HEK293 (cell line): ENCODE measurements at regions not wholly inside any gene's neighbourhood (a gene's known extent, or its start where the extent isn't known, plus 50 kb on each side); places are given as distances from the start of the nearest gene placed in this dataset.

ENCODE experiments used
- KLF1 ChIP-seq: fragments of 450-650 bp; formaldehyde crosslinking; IDR thresholded peaks from 2 replicates; pipeline ENCODE4 v1.5.1; 2016; ENCODE audit warnings: missing biosample characterization, missing genetic modification characterization
- MYNN ChIP-seq: fragments of 450-650 bp; formaldehyde crosslinking; IDR thresholded peaks from 2 replicates; pipeline ENCODE4 v1.5.1; 2016; ENCODE audit warnings: missing biosample characterization, missing genetic modification characterization, borderline replicate concordance
- PRDM4 ChIP-seq: fragments of 450-650 bp; formaldehyde crosslinking; IDR thresholded peaks from 2 replicates; pipeline ENCODE4 v1.5.1; 2017; ENCODE audit warnings: missing biosample characterization, missing genetic modification characterization
- REPIN1 ChIP-seq: fragments of 450-650 bp; formaldehyde crosslinking; IDR thresholded peaks from 2 replicates; pipeline ENCODE4 v1.5.1; 2017; ENCODE audit warnings: missing biosample characterization, missing genetic modification characterization, low read depth
- ZBTB1 ChIP-seq: fragments of 450-650 bp; formaldehyde crosslinking; IDR thresholded peaks from 2 replicates; pipeline ENCODE4 v1.5.1; 2016; ENCODE audit warnings: missing biosample characterization, missing genetic modification characterization
- ZBTB20 ChIP-seq: fragments of 450-650 bp; formaldehyde crosslinking; IDR thresholded peaks from 2 replicates; pipeline ENCODE4 v1.5.1; 2016; ENCODE audit warnings: missing biosample characterization, missing genetic modification characterization
- ZBTB48 ChIP-seq: fragments of 450-650 bp; formaldehyde crosslinking; IDR thresholded peaks from 2 replicates; pipeline ENCODE4 v1.5.1; 2016; ENCODE audit warnings: missing biosample characterization, missing genetic modification characterization
- ZBTB6 ChIP-seq: fragments of 450-650 bp; formaldehyde crosslinking; IDR thresholded peaks from 2 replicates; pipeline ENCODE4 v1.5.1; 2017; ENCODE audit warnings: missing biosample characterization, missing genetic modification characterization
- ZFP69B ChIP-seq: fragments of 450-650 bp; formaldehyde crosslinking; IDR thresholded peaks from 2 replicates; pipeline ENCODE4 v1.5.1; 2016; ENCODE audit warnings: missing biosample characterization, missing genetic modification characterization
- ZNF112 ChIP-seq: fragments of 450-650 bp; formaldehyde crosslinking; IDR thresholded peaks from 2 replicates; pipeline ENCODE4 v1.5.0; 2017; ENCODE audit warnings: missing biosample characterization, missing genetic modification characterization
- ZNF174 ChIP-seq: fragments of 450-650 bp; formaldehyde crosslinking; IDR thresholded peaks from 2 replicates; pipeline ENCODE4 v1.5.0; 2017; ENCODE audit warnings: missing biosample characterization, mild to moderate bottlenecking, missing genetic modification characterization
- ZNF211 ChIP-seq: fragments of 450-650 bp; formaldehyde crosslinking; IDR thresholded peaks from 2 replicates; pipeline ENCODE4 v1.5.1; 2016; ENCODE audit warnings: low read depth, missing biosample characterization, missing genetic modification characterization
- ZNF239 ChIP-seq: fragments of 450-650 bp; formaldehyde crosslinking; IDR thresholded peaks from 2 replicates; pipeline ENCODE4 v1.5.1; 2016; ENCODE audit warnings: missing biosample characterization, missing genetic modification characterization
- ZNF26 ChIP-seq: fragments of 450-650 bp; formaldehyde crosslinking; IDR thresholded peaks from 2 replicates; pipeline ENCODE4 v1.5.1; 2016; ENCODE audit warnings: missing biosample characterization, missing genetic modification characterization
- ZNF350 ChIP-seq: fragments of 450-650 bp; formaldehyde crosslinking; IDR thresholded peaks from 2 replicates; pipeline ENCODE4 v1.5.0; 2017; ENCODE audit warnings: missing biosample characterization, mild to moderate bottlenecking, missing genetic modification characterization
- ZNF366 ChIP-seq: fragments of 450-650 bp; formaldehyde crosslinking; conservative IDR thresholded peaks from 2 replicates; pipeline ENCODE4 v1.5.1; 2016; ENCODE audit warnings: missing biosample characterization, missing genetic modification characterization
- ZNF37A ChIP-seq: fragments of 450-650 bp; IDR thresholded peaks from 2 replicates; pipeline ENCODE4 v1.5.1; 2018; ENCODE audit warnings: missing biosample characterization, missing genetic modification characterization
- ZNF416 ChIP-seq: fragments of 450-650 bp; formaldehyde crosslinking; IDR thresholded peaks from 2 replicates; pipeline ENCODE4 v1.5.1; 2016; ENCODE audit warnings: missing biosample characterization, missing genetic modification characterization
- ZNF423 ChIP-seq: fragments of 450-650 bp; formaldehyde crosslinking; IDR thresholded peaks from 2 replicates; pipeline ENCODE4 v1.5.1; 2016; ENCODE audit warnings: missing biosample characterization, missing genetic modification characterization
- ZNF449 ChIP-seq: fragments of 450-650 bp; formaldehyde crosslinking; IDR thresholded peaks from 2 replicates; pipeline ENCODE4 v1.5.1; 2017; ENCODE audit warnings: missing biosample characterization, mild to moderate bottlenecking, missing genetic modification characterization, moderate library complexity
- ZNF555 ChIP-seq: fragments of 450-650 bp; formaldehyde crosslinking; conservative IDR thresholded peaks from 2 replicates; pipeline ENCODE4 v1.5.1; 2017; ENCODE audit warnings: missing biosample characterization, mild to moderate bottlenecking, missing genetic modification characterization, inconsistent platforms
- ZNF610 ChIP-seq: fragments of 450-650 bp; formaldehyde crosslinking; IDR thresholded peaks from 2 replicates; pipeline ENCODE4 v1.5.1; 2016; ENCODE audit warnings: missing biosample characterization, missing genetic modification characterization, borderline replicate concordance
- ZNF624 ChIP-seq: fragments of 450-650 bp; formaldehyde crosslinking; IDR thresholded peaks from 2 replicates; pipeline ENCODE4 v1.5.1; 2017; ENCODE audit warnings: missing biosample characterization, missing genetic modification characterization
- ZNF704 ChIP-seq: fragments of 450-650 bp; formaldehyde crosslinking; IDR thresholded peaks from 2 replicates; pipeline ENCODE4 v1.5.1; 2016; ENCODE audit warnings: missing biosample characterization, missing genetic modification characterization
- ZNF76 ChIP-seq: fragments of 450-650 bp; formaldehyde crosslinking; IDR thresholded peaks from 2 replicates; pipeline ENCODE4; 2016; ENCODE audit warnings: low read depth, missing biosample characterization, missing genetic modification characterization, borderline replicate concordance
- ZSCAN30 ChIP-seq: fragments of 450-650 bp; IDR thresholded peaks from 2 replicates; pipeline ENCODE4 v1.5.1; 2018; ENCODE audit warnings: missing biosample characterization, mild to moderate bottlenecking, missing genetic modification characterization, moderate library complexity

- TF ChIP-seq ZNF350 (tag by site-specific recombination) (no peak), REPIN1 (no peak), ZNF423 (tag by site-specific recombination) (no peak), ZBTB20 (tag by site-specific recombination) (no peak), ZNF76 (tag by site-specific recombination) (no peak), ZNF610 (no peak), ZNF366 (peak; percentile 90), MYNN (no peak), ZNF37A (tag by site-specific recombination) (no peak), ZNF239 (tag by site-specific recombination) (no peak), ZNF211 (tag by site-specific recombination) (no peak), ZNF174 (no peak), ZNF26 (tag by site-specific recombination) (no peak), ZNF555 (tag by site-specific recombination) (no peak), ZFP69B (tag by site-specific recombination) (no peak), ZNF416 (tag by site-specific recombination) (no peak), ZBTB6 (tag by site-specific recombination) (no peak), ZBTB1 (tag by site-specific recombination) (no peak), ZNF624 (tag by site-specific recombination) (no peak), ZSCAN30 (tag by site-specific recombination) (no peak), ZNF112 (tag by site-specific recombination) (no peak), ZNF704 (tag by site-specific recombination) (no peak), ZNF449 (tag by site-specific recombination) (no peak), ZBTB48 (tag by site-specific recombination) (no peak), PRDM4 (tag by site-specific recombination) (peak; percentile 98), KLF1 (tag by site-specific recombination) (peak; percentile 63)
These were observed 157.7 kb downstream of the HNMT start (continued) for GRCh38 chr2:138121666-138122661.
